OCI-M2 (cell line): ENCODE measurements at regions not wholly inside any gene's neighbourhood (a gene's known extent, or its start where the extent isn't known, plus 50 kb on each side); places are given as distances from the start of the nearest gene placed in this dataset.
"Not testable (repeated sequence)": the region's sequence is repeated elsewhere in the genome, so short reads cannot be mapped to it uniquely, and the experiment has no call there.

Experiments used
- DNase-seq: peaks from one replicate; lab custom pipeline; 2025; ENCODE audit not compliant: unreplicated experiment; lab: John Stamatoyannopoulos, UW

GRCh38 chr9:31415164-31415563 lies 969.3 kb upstream of the ACO1 start:
- no peak for DNase-seq

- no peak for DNase-seq
Observed at GRCh38 chr9:31418419-31418818, 966.0 kb upstream of the ACO1 start.

- not testable (repeated sequence) for DNase-seq
Observed at GRCh38 chr9:31443630-31444457, 940.6 kb upstream of the ACO1 start.

GRCh38 chr9:31445357-31445756 lies 939.1 kb upstream of the ACO1 start:
- DNase-seq: no peak

- no peak for DNase-seq
Observed at GRCh38 chr9:31445960-31446359, 938.5 kb upstream of the ACO1 start.

GRCh38 chr9:31467075-31467474 lies 917.4 kb upstream of the ACO1 start:
- DNase-seq: no peak

- no peak for DNase-seq
Observed at GRCh38 chr9:31470051-31470450, 914.4 kb upstream of the ACO1 start.

- DNase-seq: no peak
Observed at GRCh38 chr9:31471010-31471409, 913.4 kb upstream of the ACO1 start.

GRCh38 chr9:31486630-31487029 lies 897.8 kb upstream of the ACO1 start:
- DNase-seq: no peak

GRCh38 chr9:31490551-31491106 lies 893.8 kb upstream of the ACO1 start:
- DNase-seq: no peak

- DNase-seq: no peak
Observed at GRCh38 chr9:31492229-31492628, 892.2 kb upstream of the ACO1 start.

GRCh38 chr9:31500422-31500821 lies 884.0 kb upstream of the ACO1 start:
- DNase-seq: no peak

GRCh38 chr9:31519011-31519410 lies 865.4 kb upstream of the ACO1 start:
- DNase-seq: no peak

- no peak for DNase-seq
Observed at GRCh38 chr9:31519424-31519823, 865.0 kb upstream of the ACO1 start.

GRCh38 chr9:31519826-31520225 lies 864.6 kb upstream of the ACO1 start:
- no peak for DNase-seq

GRCh38 chr9:31520301-31521085 lies 864.0 kb upstream of the ACO1 start:
- DNase-seq: no peak

GRCh38 chr9:31535651-31536050 lies 848.8 kb upstream of the ACO1 start:
- DNase-seq: no peak

GRCh38 chr9:31536471-31536870 lies 848.0 kb upstream of the ACO1 start:
- no peak for DNase-seq

- DNase-seq: no peak
Observed at GRCh38 chr9:31541721-31542281, 842.6 kb upstream of the ACO1 start.

- no peak for DNase-seq
Observed at GRCh38 chr9:31542384-31543055, 841.9 kb upstream of the ACO1 start.

GRCh38 chr9:31554941-31555340 lies 829.5 kb upstream of the ACO1 start:
- no peak for DNase-seq
